Loucy (cell line): ENCODE measurements at regions not wholly inside any gene's neighbourhood (a gene's known extent, or its start where the extent isn't known, plus 50 kb on each side); places are given as distances from the start of the nearest gene placed in this dataset.
"Not testable (repeated sequence)": the region's sequence is repeated elsewhere in the genome, so short reads cannot be mapped to it uniquely, and the experiment has no call there.

ENCODE experiments used
- H2AFZ ChIP-seq: fragments of 200-600 bp; sonication (generic); 2 replicates; pipeline ENCODE4 v1.6.0; 2016; ENCODE audit warnings: antibody characterized with exemption, mild to moderate bottlenecking, low read length, moderate library complexity
- H3F3A ChIP-seq: fragments of 200-600 bp; 2 replicates; pipeline ENCODE4 v1.6.0; 2016; ENCODE audit warnings: antibody characterized with exemption, low read depth, mild to moderate bottlenecking
- H3K27me3 ChIP-seq: fragments of 200-600 bp; sonication (generic); 2 replicates; pipeline ENCODE4 v1.6.1; 2014; ENCODE audit warnings: low read length, mild to moderate bottlenecking; ENCODE audit not compliant: insufficient read depth, poor library complexity, severe bottlenecking
- H3K36me3 ChIP-seq: fragments of 200-600 bp; sonication (generic); 2 replicates; pipeline ENCODE4 v1.6.1; 2016; ENCODE audit warnings: low read length; ENCODE audit not compliant: insufficient read depth
- H3K4me1 ChIP-seq: fragments of 200-600 bp; sonication (generic); 2 replicates; pipeline ENCODE4 v1.5.1; 2014; ENCODE audit warnings: low read length, mild to moderate bottlenecking; ENCODE audit not compliant: insufficient read depth, poor library complexity, severe bottlenecking
- H3K4me2 ChIP-seq: fragments of 200-600 bp; sonication (generic); 2 replicates; pipeline ENCODE4 v1.6.0; 2014; ENCODE audit warnings: antibody characterized with exemption, low read length, low read depth, mild to moderate bottlenecking; ENCODE audit not compliant: poor library complexity, severe bottlenecking
- H3K4me3 ChIP-seq: fragments of 200-600 bp; sonication (generic); 2 replicates; pipeline ENCODE4 v1.5.1; 2014; ENCODE audit warnings: low read length, mild to moderate bottlenecking, mixed read lengths; ENCODE audit not compliant: poor library complexity, severe bottlenecking
- H3K79me2 ChIP-seq: fragments of 200-600 bp; sonication (generic); 2 replicates; pipeline ENCODE4 v1.6.1; 2014; ENCODE audit warnings: low read length; ENCODE audit not compliant: insufficient read depth
- H3K9ac ChIP-seq: fragments of 200-600 bp; sonication (generic); 2 replicates; pipeline ENCODE4 v1.6.0; 2014; ENCODE audit warnings: mild to moderate bottlenecking, low read depth, low read length, moderate library complexity; ENCODE audit not compliant: poor library complexity, severe bottlenecking
- H3K9me2 ChIP-seq: fragments of 200-600 bp; sonication (generic); replicated peaks from 2 replicates; pipeline ENCODE4 v1.6.1; 2016; ENCODE audit warnings: low read depth, low read length, mixed read lengths
- H3K9me3 ChIP-seq: fragments of 200-600 bp; sonication (generic); 2 replicates; pipeline ENCODE4 v1.6.1; 2014; ENCODE audit warnings: mild to moderate bottlenecking, antibody characterized with exemption, low read length, low read depth; ENCODE audit not compliant: insufficient read depth
- H4K20me1 ChIP-seq: fragments of 200-600 bp; sonication (generic); 2 replicates; pipeline ENCODE4 v1.6.0; 2014; ENCODE audit warnings: antibody characterized with exemption, low read length, mild to moderate bottlenecking; ENCODE audit not compliant: insufficient read depth, poor library complexity, severe bottlenecking
- CTCF ChIP-seq: fragments of 200-600 bp; sonication (generic); conservative IDR thresholded peaks from 2 replicates; pipeline ENCODE4 v1.5.1; 2014; ENCODE audit warnings: mild to moderate bottlenecking, antibody characterized with exemption, low read length
- EZH2phosphoT487 ChIP-seq: fragments of 200-600 bp; IDR thresholded peaks from 2 replicates; pipeline ENCODE4 v1.6.1; 2018; ENCODE audit warnings: antibody characterized with exemption, mild to moderate bottlenecking, moderate library complexity, borderline replicate concordance

- Histone ChIP-seq H3F3A (no peaks in the 10 kb centered on the region), H3K9me3 (0 out of 2 replicates have a peak, but pooled peaks cover 6% of the 10 kb centered on the region), H3K79me2 (no peaks in the 10 kb centered on the region), H3K9me2 (no peaks in the 10 kb centered on the region), H3K27me3 (no peaks in the 10 kb centered on the region), H2AFZ (no peak overlapping the region), H3K9ac (no peak overlapping the region), H3K36me3 (no peaks in the 10 kb centered on the region), H3K4me2 (no peak overlapping the region), H3K4me3 (no peak overlapping the region), H4K20me1 (no peaks in the 10 kb centered on the region), H3K4me1 (no peaks in the 10 kb centered on the region)
- no peak for TF ChIP-seq EZH2phosphoT487
These were observed 688.8 kb downstream of the MTRR start for GRCh38 chr5:8557728-8558127.

- H3K4me3 ChIP-seq, result no peak overlapping the region
These were observed 691.8 kb downstream of the MTRR start for GRCh38 chr5:8560776-8561175.

GRCh38 chr5:8561224-8561840 lies 692.4 kb downstream of the MTRR start:
- H3K4me2 ChIP-seq, result no peak overlapping the region
- H3K79me2 ChIP-seq, result no peaks in the 10 kb centered on the region
- no peaks in the 10 kb centered on the region for H4K20me1 ChIP-seq
- no peaks in the 10 kb centered on the region for H3F3A ChIP-seq
- no peaks in the 10 kb centered on the region for H3K9me3 ChIP-seq
- TF ChIP-seq EZH2phosphoT487 (no peak), CTCF (no peak)
- no peak overlapping the region for H3K4me3 ChIP-seq
- H3K36me3 ChIP-seq, result no peaks in the 10 kb centered on the region
- no peaks in the 10 kb centered on the region for H3K27me3 ChIP-seq
- no peaks in the 10 kb centered on the region for H3K4me1 ChIP-seq
- H3K9ac ChIP-seq, result no peak overlapping the region
- no peak overlapping the region for H2AFZ ChIP-seq
- no peaks in the 10 kb centered on the region for H3K9me2 ChIP-seq

More at GRCh38 chr5:8560776-8561175, 691.8 kb downstream of the MTRR start:
- H4K20me1 ChIP-seq, result no peaks in the 10 kb centered on the region
- no peaks in the 10 kb centered on the region for H3K27me3 ChIP-seq
- TF ChIP-seq EZH2phosphoT487 (no peak), CTCF (no peak)
- no peaks in the 10 kb centered on the region for H3F3A ChIP-seq
- H3K79me2 ChIP-seq, result no peaks in the 10 kb centered on the region
- no peaks in the 10 kb centered on the region for H3K36me3 ChIP-seq
- no peak overlapping the region for H3K4me2 ChIP-seq
- no peak overlapping the region for H2AFZ ChIP-seq
- H3K4me1 ChIP-seq, result no peaks in the 10 kb centered on the region
- H3K9ac ChIP-seq, result no peak overlapping the region
- no peaks in the 10 kb centered on the region for H3K9me2 ChIP-seq
- H3K9me3 ChIP-seq, result no peaks in the 10 kb centered on the region

GRCh38 chr5:8561854-8562253 lies 692.9 kb downstream of the MTRR start:
- Histone ChIP-seq H3K4me2 (no peak overlapping the region), H4K20me1 (no peaks in the 10 kb centered on the region), H3K36me3 (no peaks in the 10 kb centered on the region), H3K79me2 (no peaks in the 10 kb centered on the region), H3K9ac (no peak overlapping the region), H3K4me1 (no peaks in the 10 kb centered on the region), H3K9me2 (no peaks in the 10 kb centered on the region), H3K27me3 (no peaks in the 10 kb centered on the region), H3K9me3 (no peaks in the 10 kb centered on the region), H3F3A (no peaks in the 10 kb centered on the region), H3K4me3 (no peak overlapping the region), H2AFZ (no peak overlapping the region)
- no peak for TF ChIP-seq CTCF
- TF ChIP-seq EZH2phosphoT487, result no peak

- not testable (repeated sequence) for H3K4me3 ChIP-seq, H3K79me2 ChIP-seq, H3K9ac ChIP-seq, H3K36me3 ChIP-seq, H3K9me2 ChIP-seq, H3K4me1 ChIP-seq, H3F3A ChIP-seq, H3K4me2 ChIP-seq, H2AFZ ChIP-seq, H3K9me3 ChIP-seq, H3K27me3 ChIP-seq, H4K20me1 ChIP-seq
These were observed 694.6 kb downstream of the MTRR start for GRCh38 chr5:8563540-8563939.
